ENCODE measurements at regions not wholly inside any gene's neighbourhood (a gene's known extent, or its start where the extent isn't known, plus 50 kb on each side); places are given as distances from the start of the nearest gene placed in this dataset.

- TF ChIP-seq TCF7L2 (IDR thresholded peaks at IDR 0.05; ENCODE audit: borderline replicate concordance, extremely low read depth, insufficient read depth, insufficient read length) (no peak), FOSL1 (IDR thresholded peaks at IDR 0.05; ENCODE audit: low read depth) (no peak), YY1 (IDR thresholded peaks at IDR 0.05; ENCODE audit: extremely low read depth, insufficient replicate concordance, low read depth, low read length) (no peak), SIN3A (IDR thresholded peaks at IDR 0.05; ENCODE audit: low read depth) (no peak), EZH2phosphoT487 (IDR thresholded peaks at IDR 0.05; ENCODE audit: borderline replicate concordance) (no peak), ELF1 (IDR thresholded peaks at IDR 0.05; ENCODE audit: borderline replicate concordance, low read depth) (no peak), CEBPB (IDR thresholded peaks at IDR 0.05; ENCODE audit: low read depth) (no peak), EZH2 (IDR thresholded peaks at IDR 0.05) (no peak)
Observed at GRCh38 chr5:123814801-123815470, 303.0 kb downstream of the CSNK1G3 start (continued).

- H3K9ac ChIP-seq (ENCODE audit: low read length): no peak overlapping the region
- H3K27ac ChIP-seq (ENCODE audit: low read depth, low read length): no peak overlapping the region
- H3K9me3 ChIP-seq (ENCODE audit: control insufficient read depth in 1 of 2, insufficient read depth in 1 of 2, low read depth in 1 of 2, low read length in 2 of 2): no peaks in the 10 kb centered on the region
- ATAC-seq (no peak), DNase-seq (ENCODE audit: low read depth, low spot score) (no peak)
- intact Hi-C loops (cut with micrococcal nuclease): no loop called here
- ChIA-PET CTCF (no interaction called here), RAD21 (ENCODE audit: low non-redundant PET in 1 of 2, low total read pairs in 2 of 2, uncharacterized antibody in 2 of 2, unreplicated experiment in 2 of 2) (no interaction called here), POLR2A (no interaction called here)
- no peaks in the 10 kb centered on the region for H3K36me3 ChIP-seq (ENCODE audit: control insufficient read depth in 1 of 2, insufficient read depth in 2 of 2, low read length in 2 of 2)
- no peaks in the 10 kb centered on the region for H3K9me2 ChIP-seq (ENCODE audit: insufficient read depth)
- no peak overlapping the region for H2AFZ ChIP-seq (ENCODE audit: low read depth, low read length, poor library complexity, severe bottlenecking)
- H3K4me2 ChIP-seq (ENCODE audit: low read length): no peak overlapping the region
- no peak overlapping the region for H3K4me3 ChIP-seq (replicated peaks in 1 of 2; ENCODE audit: low read depth in 1 of 2, low read length in 2 of 2)
- H3K27me3 ChIP-seq (ENCODE audit: insufficient read depth, low read length): no peaks in the 10 kb centered on the region
- no TSS peak for BruUV-seq (replicated peaks)
- no peaks in the 10 kb centered on the region for H3K79me2 ChIP-seq (ENCODE audit: insufficient read depth, low read length)
- H3K4me1 ChIP-seq (ENCODE audit: control insufficient read depth in 1 of 2, insufficient read depth in 2 of 2, low read length in 2 of 2): no peaks in the 10 kb centered on the region
- no peaks in the 10 kb centered on the region for H4K20me1 ChIP-seq (ENCODE audit: insufficient read depth)
- TF ChIP-seq EZH2phosphoT487 (IDR thresholded peaks at IDR 0.05; ENCODE audit: borderline replicate concordance) (no peak), SRF (IDR thresholded peaks at IDR 0.05; ENCODE audit: low read depth) (no peak), ZNF274 (IDR thresholded peaks at IDR 0.05; ENCODE audit: low read depth, low read length) (no peak), POLR2A (IDR thresholded peaks at IDR 0.05; ENCODE audit: borderline replicate concordance, extremely low read depth, insufficient read depth, insufficient read length) (no peak), EGR1 (IDR thresholded peaks at IDR 0.05; ENCODE audit: low read depth) (no peak), ELF1 (IDR thresholded peaks at IDR 0.05; ENCODE audit: borderline replicate concordance, low read depth) (no peak), CTCF (IDR thresholded peaks at IDR 0.05 in 2 of 3, conservative IDR thresholded peaks at IDR 0.05 in 1 of 3; ENCODE audit: borderline replicate concordance in 1 of 3, insufficient read depth in 1 of 3, low read depth in 2 of 3, low read length in 2 of 3) (no peak), SIN3A (IDR thresholded peaks at IDR 0.05; ENCODE audit: low read depth) (no peak), SP1 (IDR thresholded peaks at IDR 0.05; ENCODE audit: low read depth) (no peak), JUND (IDR thresholded peaks at IDR 0.05) (no peak), POLR2AphosphoS5 (IDR thresholded peaks at IDR 0.05; ENCODE audit: low read depth, low read length) (no peak), YY1 (IDR thresholded peaks at IDR 0.05; ENCODE audit: extremely low read depth, insufficient replicate concordance, low read depth, low read length) (no peak), EZH2 (IDR thresholded peaks at IDR 0.05) (no peak), REST (IDR thresholded peaks at IDR 0.05; ENCODE audit: low read depth) (no peak), ZFX (IDR thresholded peaks at IDR 0.05) (no peak)
Observed at GRCh38 chr5:123813937-123814624, 302.1 kb downstream of the CSNK1G3 start.

Data from HCT116 (cell line).